NK-92 treated with Interleukin-12 subunit alpha and Interleukin-12 subunit beta, amount 100 ng/mL, for 24 hours (cell line): ENCODE measurements at regions not wholly inside any gene's neighbourhood (a gene's known extent, or its start where the extent isn't known, plus 50 kb on each side); places are given as distances from the start of the nearest gene placed in this dataset.

Source experiments
- DNase-seq: peaks from one replicate; lab custom pipeline; 2025; lab: John Stamatoyannopoulos, UW

DNA sequence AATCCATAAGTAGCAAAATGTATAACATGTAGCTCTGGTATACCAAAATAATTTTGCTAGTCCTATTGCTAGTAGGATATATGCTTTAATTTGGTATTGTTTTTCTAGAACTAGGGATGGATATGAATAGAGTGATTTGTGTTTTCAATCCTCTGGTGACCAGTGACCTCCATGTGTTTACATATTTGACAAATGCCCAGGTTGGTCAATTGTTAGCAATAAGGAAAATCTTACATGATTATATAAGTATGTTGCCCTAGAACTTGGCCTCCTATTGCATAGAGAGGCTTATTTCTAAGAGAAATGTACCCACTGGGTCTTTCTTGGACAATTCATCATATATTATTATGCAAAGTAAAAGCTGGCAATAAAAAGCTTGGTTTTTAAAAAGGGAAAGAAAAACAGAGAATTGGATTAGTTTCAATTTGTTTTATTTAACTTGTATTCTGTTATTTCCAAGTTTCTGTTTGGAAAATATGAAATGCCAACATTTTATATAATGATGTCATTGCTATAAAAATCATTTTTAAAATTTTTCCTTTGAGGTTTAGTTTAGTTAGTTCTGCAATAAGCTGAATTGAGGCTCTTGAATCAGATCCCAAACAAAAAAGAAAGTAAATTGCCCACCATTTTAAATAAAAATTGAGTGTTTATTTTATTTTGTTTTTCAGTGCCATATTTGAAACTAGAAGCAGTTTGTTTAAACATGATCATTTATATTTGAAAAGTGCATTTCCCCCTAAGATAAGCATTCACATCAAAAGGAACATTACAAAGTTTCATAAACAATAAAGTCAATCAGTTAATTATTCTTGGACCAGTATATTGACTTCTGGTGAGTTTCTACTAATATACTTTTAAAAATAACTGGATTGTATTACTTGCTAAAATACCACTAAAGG is 210.9 kb downstream of the ZC3H11B start:
- DNase-seq = no peak

- no peak for DNase-seq
Measured at GRCh38 chr1:219399446-219399845, 213.5 kb downstream of the ZC3H11B start.

DNA sequence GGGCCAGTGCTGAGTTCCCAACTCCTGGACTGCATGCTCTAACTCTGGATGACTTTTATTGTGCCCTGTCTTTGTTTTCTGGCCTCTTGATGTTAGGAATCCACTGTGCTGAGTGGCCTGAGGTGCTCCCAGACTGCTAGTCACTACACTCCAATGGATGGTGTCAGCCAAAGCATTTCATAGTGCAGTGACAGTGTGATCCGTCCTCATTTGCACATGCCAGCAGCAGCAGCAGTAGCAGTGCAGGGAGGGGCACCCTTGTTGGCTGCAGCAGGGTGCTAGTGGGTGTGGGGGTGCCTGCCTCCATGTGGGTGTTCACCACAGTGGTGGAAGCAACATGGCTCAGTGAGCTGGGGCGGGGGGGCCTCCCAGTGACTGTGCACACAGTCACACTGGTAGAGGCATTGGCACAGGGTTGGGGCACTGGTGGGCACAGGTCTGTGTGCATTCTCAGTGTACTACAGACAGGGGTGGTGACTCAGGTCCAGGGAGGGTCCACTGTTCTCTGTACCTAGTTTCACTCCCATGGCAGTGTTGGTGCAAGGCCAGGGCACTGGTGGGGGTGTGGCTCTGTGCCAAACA is 214.0 kb downstream of the ZC3H11B start:
- no peak for DNase-seq

DNA sequence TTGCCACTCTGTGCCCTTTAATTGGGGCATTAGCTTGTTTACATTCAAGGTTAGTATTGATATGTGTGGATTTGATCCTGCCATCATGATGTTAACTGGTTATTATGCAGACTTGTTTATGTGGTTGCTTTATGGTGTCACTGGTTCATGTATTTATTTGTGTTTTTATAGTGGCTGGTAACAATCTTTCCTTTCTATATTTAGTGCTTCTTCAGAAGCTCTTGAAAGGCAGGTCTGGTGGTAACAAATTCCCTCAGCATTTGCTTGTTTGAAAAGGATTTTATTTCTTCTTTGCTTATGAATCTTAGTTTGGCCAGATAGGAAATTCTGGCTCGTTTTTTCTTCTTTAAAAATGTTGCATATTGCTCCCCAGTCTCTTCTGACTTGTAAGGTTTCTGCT is 215.4 kb downstream of the ZC3H11B start:
- DNase-seq = no peak

DNA sequence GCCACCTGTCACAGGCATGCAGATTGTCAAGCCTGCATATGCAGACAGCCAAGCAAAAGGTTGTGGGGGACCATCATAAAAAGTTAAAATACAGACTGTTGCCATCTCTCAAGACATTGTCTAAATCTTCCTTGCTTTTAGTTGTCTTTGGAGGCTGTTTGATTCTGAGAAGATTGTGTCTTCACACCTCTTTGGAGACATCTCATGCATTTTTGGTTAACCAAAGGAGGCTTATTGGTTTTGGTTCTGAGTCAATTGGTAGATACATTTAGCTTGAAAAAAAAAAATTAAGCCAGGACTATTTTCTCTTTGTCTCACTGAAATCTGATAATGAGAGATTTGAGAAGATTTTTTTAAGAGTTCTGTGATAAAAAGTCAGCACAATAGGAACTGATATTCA is 217.6 kb downstream of the LYPLAL1 start:
- DNase-seq = no peak

- no peak for DNase-seq
Measured at GRCh38 chr1:219387211-219387610, 213.5 kb downstream of the LYPLAL1 start.

DNA sequence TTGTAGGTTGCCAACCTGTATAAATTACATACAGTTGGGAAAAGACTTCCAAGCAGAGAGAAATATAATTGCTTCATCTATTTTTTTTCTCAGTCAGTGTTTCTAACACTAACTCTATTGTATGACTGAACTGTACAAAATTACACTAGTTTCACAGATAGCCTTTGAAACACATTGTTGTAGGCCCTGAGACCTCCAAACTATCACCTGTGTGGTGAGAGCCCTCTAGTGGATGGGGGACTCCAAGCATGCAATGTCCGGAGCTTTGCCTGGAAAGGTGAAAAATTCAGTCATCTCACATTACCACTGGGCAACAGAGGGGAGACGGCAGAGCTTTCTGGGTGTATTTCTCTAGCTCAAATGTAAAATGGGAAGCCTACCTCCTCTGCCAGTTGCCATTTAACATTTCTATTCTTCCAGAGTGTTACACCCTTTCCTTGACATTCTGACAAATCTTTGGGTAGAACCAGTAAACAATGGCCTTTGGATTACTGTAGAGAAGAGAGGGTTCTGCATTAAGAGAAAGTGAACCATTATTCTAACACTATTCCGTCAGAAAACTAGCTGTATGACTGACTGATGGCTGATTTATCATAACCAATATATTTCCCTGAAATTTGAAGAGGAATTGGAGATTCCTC is 212.2 kb downstream of the LYPLAL1 start:
- DNase-seq = peak; percentile 1

- no peak for DNase-seq
Measured at GRCh38 chr1:219383281-219383680, 209.6 kb downstream of the LYPLAL1 start.

- no peak for DNase-seq
Measured at GRCh38 chr1:219381396-219381795, 207.7 kb downstream of the LYPLAL1 start.

GRCh38 chr1:219380463-219380862 is 206.8 kb downstream of the LYPLAL1 start:
- DNase-seq = no peak

- DNase-seq = no peak
Measured at GRCh38 chr1:219379691-219380090, 206.0 kb downstream of the LYPLAL1 start.

GRCh38 chr1:219374636-219375035 is 201.0 kb downstream of the LYPLAL1 start:
- no peak for DNase-seq

GRCh38 chr1:219374046-219374566 is 200.4 kb downstream of the LYPLAL1 start:
- DNase-seq = no peak

- no peak for DNase-seq
Measured at GRCh38 chr1:219373616-219373935, 199.9 kb downstream of the LYPLAL1 start.

- DNase-seq = no peak
Measured at GRCh38 chr1:219372916-219373615, 199.4 kb downstream of the LYPLAL1 start.

GRCh38 chr1:219371471-219371870 is 197.8 kb downstream of the LYPLAL1 start:
- no peak for DNase-seq

DNA sequence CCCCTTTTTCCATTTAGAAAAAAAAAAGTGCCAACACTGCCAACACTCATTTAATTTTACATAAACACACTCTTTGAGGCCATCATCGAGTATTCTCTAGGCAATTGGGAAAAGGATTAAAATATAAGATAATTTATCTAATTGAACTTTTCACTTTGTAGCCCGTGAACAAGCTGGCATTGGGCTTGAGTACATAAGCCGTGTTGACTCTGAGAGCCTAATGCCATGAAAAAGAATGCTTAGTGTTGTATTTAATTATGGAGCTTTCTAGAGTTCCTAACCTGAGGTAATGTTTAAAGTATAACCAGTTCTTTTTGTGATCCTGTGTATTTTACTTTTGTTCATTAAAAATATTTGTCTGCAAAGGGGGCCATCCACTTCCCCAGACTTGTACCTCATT is 193.8 kb downstream of the LYPLAL1 start:
- no peak for DNase-seq

GRCh38 chr1:219365451-219365850 is 191.8 kb downstream of the LYPLAL1 start:
- DNase-seq = no peak

DNA sequence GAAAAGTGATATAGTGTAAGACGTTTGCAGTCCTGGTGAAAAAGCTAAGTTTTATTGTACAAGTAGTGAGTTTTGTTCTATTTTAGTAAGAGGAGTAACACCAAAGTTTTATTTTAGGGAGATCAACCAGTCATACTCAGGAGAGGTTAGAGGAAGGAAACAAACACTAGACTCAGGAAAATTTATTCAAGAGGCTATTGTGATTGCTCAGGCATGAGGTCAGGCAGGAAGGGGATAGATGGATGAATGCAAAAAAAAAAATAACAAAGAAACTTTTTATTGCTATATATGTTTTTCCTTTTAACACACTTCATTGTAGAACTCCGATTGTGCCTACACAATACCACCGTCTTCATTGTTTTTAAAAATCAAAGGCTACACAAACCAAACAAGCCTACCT is 189.0 kb downstream of the LYPLAL1 start:
- DNase-seq = no peak

- DNase-seq = no peak
Measured at GRCh38 chr1:219359126-219359525, 185.4 kb downstream of the LYPLAL1 start.

GRCh38 chr1:219358080-219358479 is 184.4 kb downstream of the LYPLAL1 start:
- no peak for DNase-seq

DNA sequence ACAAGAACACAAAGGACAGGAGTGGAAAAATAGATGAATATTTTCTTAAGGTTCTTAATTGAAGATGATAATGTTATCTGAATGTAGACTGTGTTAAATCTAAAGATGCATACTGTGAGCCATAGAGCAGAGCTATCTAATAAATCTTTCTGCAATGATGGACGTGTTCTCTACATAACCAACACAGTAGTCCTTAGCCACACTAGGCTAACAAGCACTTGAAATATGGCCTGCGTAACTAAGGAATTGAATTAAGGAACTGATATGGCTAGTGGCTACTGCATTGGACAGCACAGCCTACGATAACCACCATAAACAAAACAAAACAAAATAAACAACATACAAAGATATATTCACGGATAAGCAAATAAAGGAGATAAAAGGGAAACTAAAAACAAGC is 181.3 kb downstream of the LYPLAL1 start:
- no peak for DNase-seq
